Body of pancreas (tissue), 4 donors: ENCODE measurements at regions not wholly inside any gene's neighbourhood (a gene's known extent, or its start where the extent isn't known, plus 50 kb on each side); places are given as distances from the start of the nearest gene placed in this dataset.

ENCODE experiments used
- CTCF ChIP-seq, 7 experiments: fragments of 450-650 bp in 4 of 7; fragments of 200-600 bp in 3 of 7; sonication (generic) in 3 of 7; IDR thresholded peaks; one replicate each; pipeline ENCODE4 v1.5.1; 2016 to 2019; ENCODE audit warnings: antibody characterized with exemption in 7 of 7
- POLR2A ChIP-seq, 3 donors: fragments of 450-650 bp; IDR thresholded peaks; one replicate each; pipeline ENCODE4 v1.6.1; 2016; ENCODE audit warnings: antibody characterized with exemption in 3 of 3, mild to moderate bottlenecking in 2 of 3

GRCh38 chr15:54790693-54791092, 406.0 kb downstream of the RSL24D1 start:
- TF ChIP-seq POLR2A (IDR thresholded peaks at IDR 0.05) (no peak), CTCF (IDR thresholded peaks at IDR 0.05) (no peak)
